ENCODE measurements at regions not wholly inside any gene's neighbourhood (a gene's known extent, or its start where the extent isn't known, plus 50 kb on each side); places are given as distances from the start of the nearest gene placed in this dataset.

DNA sequence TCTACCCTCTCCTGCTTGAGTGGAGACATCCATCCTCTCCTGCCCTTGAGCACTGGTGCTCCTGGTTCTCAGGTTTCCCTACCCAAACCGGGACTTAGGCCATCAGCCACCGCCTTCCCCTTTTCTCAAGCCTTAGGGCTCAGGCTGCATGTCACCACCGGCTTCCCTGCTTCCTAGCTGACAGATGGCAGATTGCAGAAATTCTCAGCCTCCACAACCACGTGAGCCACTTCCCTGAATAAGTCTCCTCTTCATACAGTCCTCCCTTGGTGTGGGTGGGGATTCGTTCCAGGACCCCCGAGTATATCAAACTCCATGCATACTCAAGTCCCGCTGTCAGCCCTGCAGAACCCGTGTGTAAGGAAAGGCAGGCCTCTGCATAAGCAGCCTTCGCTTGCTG lies 203.5 kb upstream of the ZNF32 start:
- no peaks in the 10 kb centered on the region for H3K36me3 ChIP-seq
- intact Hi-C loops (cut with DNase I; ENCODE audit: low total_unique reads), result no loop called here
- peak; percentile 30 for DNase-seq

DNA sequence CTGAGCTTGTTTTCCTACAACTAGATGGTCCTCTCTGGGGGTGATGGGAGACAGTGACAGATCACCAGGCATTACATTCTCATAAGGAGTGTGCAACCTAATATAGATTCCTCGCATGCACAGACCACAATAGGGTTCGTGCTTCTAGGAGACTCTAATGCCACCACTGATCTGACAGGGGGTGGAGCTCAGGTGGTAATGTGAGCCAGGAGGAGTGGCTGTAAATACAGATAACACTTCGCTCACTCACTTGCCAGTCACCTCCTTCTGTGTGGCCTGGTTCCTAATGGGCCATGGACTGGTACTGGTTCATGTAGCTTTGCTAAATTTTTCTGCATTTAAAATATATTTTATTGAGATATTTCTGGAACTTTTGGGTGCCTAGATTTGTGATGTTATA lies 202.3 kb upstream of the ZNF32 start:
- 86 to 98% (median 88%) methylated on average over 3 of the region's 3 CpGs for WGBS, 5 donors
- intact Hi-C loops (cut with DNase I; ENCODE audit: low total_unique reads), result no loop called here
- H3K27me3 ChIP-seq (replicated peaks in 1 of 7), result no peaks in the 10 kb centered on the region

More for the DNA sequence above, 203.5 kb upstream of the ZNF32 start:
- Histone ChIP-seq H3K9me3 (no peaks in the 10 kb centered on the region), H3K27me3 (replicated peaks in 1 of 7) (no peaks in the 10 kb centered on the region), H3K4me3 (no peak overlapping the region), H3K27ac (no peak overlapping the region), H3K4me1 (peaks cover 0 to under 1% (median 0%) of the 10 kb centered on the region in 6 donors)
- no peak for TF ChIP-seq CTCF (IDR thresholded peaks at IDR 0.05 in 8 of 11, conservative IDR thresholded peaks at IDR 0.05 in 3 of 11)
- no peak for TF ChIP-seq POLR2A (IDR thresholded peaks at IDR 0.05)
- TF ChIP-seq POLR2AphosphoS5 (IDR thresholded peaks at IDR 0.05), result no peak
- 64 to 75% (median 69%) methylated on average over 9 of the region's 9 CpGs for WGBS, 5 donors

GRCh38 chr10:43849551-43849950 lies 200.9 kb upstream of the ZNF32 start:
- intact Hi-C loops (cut with DNase I; ENCODE audit: low total_unique reads), result no loop called here
- WGBS, 5 donors, result 93 to 100% (median 96%) methylated on average over 3 of the region's 3 CpGs

More for the DNA sequence above, 202.3 kb upstream of the ZNF32 start:
- H3K9me3 ChIP-seq, result no peaks in the 10 kb centered on the region
- no peak overlapping the region for H3K4me3 ChIP-seq
- no peak for DNase-seq
- H3K27ac ChIP-seq, result no peak overlapping the region
- H3K36me3 ChIP-seq, result no peaks in the 10 kb centered on the region
- peaks cover 0 to 10% (median 6%) of the 10 kb centered on the region in 6 donors for H3K4me1 ChIP-seq
- TF ChIP-seq CTCF (IDR thresholded peaks at IDR 0.05 in 8 of 11, conservative IDR thresholded peaks at IDR 0.05 in 3 of 11), result no peak
- TF ChIP-seq POLR2AphosphoS5 (IDR thresholded peaks at IDR 0.05), result no peak
- TF ChIP-seq POLR2A (IDR thresholded peaks at IDR 0.05), result no peak

GRCh38 chr10:43846968-43847367 lies 198.3 kb upstream of the ZNF32 start:
- no peak for TF ChIP-seq POLR2A (IDR thresholded peaks at IDR 0.05)
- no peaks in the 10 kb centered on the region for H3K36me3 ChIP-seq
- no peak overlapping the region for H3K4me3 ChIP-seq
- H3K4me1 ChIP-seq, result peaks cover 0 to 20% (median 14%) of the 10 kb centered on the region in 6 donors
- intact Hi-C loops (cut with DNase I; ENCODE audit: low total_unique reads), result no loop called here
- 43 to 56% (median 52%) methylated on average over 4 of the region's 4 CpGs for WGBS, 5 donors
- peaks cover 0 to 8% (median 0%) of the 10 kb centered on the region in 7 donors for H3K27me3 ChIP-seq (replicated peaks in 1 of 7)
- no peaks in the 10 kb centered on the region for H3K9me3 ChIP-seq
- H3K27ac ChIP-seq, result peak overlapping the region in 4 of 8 donors; percentile 51 to 74 (median 66)
- no peak for DNase-seq

More at GRCh38 chr10:43849551-43849950, 200.9 kb upstream of the ZNF32 start:
- DNase-seq, result peak; percentile 41
- Histone ChIP-seq H3K36me3 (no peaks in the 10 kb centered on the region), H3K27ac (no peak overlapping the region), H3K4me1 (peaks cover 0 to 20% (median 14%) of the 10 kb centered on the region in 6 donors), H3K27me3 (replicated peaks in 1 of 7) (no peaks in the 10 kb centered on the region), H3K4me3 (no peak overlapping the region), H3K9me3 (no peaks in the 10 kb centered on the region)
- no peak for TF ChIP-seq POLR2AphosphoS5 (IDR thresholded peaks at IDR 0.05)
- no peak for TF ChIP-seq POLR2A (IDR thresholded peaks at IDR 0.05)
- no peak for TF ChIP-seq CTCF (IDR thresholded peaks at IDR 0.05 in 8 of 11, conservative IDR thresholded peaks at IDR 0.05 in 3 of 11)
